ENCODE measurements at regions not wholly inside any gene's neighbourhood (a gene's known extent, or its start where the extent isn't known, plus 50 kb on each side); places are given as distances from the start of the nearest gene placed in this dataset.

DNA sequence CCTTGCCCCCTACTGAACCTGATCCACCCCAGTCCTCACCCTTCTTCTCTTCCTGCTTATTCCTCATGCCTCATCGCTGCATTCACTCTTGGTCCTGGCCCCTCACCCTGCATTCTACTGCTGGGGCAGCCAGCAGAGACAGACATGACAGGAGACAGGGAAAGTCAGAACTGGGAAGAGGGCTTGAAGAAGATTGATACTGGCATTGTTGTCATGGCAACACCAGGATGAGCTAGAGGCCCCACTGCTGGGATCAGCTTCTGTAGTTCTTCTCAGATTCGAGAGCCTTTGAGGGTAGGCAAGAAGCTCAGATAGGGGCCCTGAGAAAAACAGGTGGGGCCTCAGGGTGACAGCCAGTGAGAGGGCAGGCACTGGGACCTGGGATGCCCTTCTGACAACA lies 264.3 kb downstream of the MIAT start:
- Histone ChIP-seq H3K14ac (ENCODE audit: insufficient read depth, low read length) (no peak overlapping the region), H4K8ac (replicated peaks; ENCODE audit: insufficient read length, low read depth, low read length) (no peak overlapping the region), H3T11ph (ENCODE audit: low read length) (no peak overlapping the region), H2AK5ac (ENCODE audit: insufficient read length, low read length) (no peak overlapping the region), H3K56ac (ENCODE audit: insufficient read length, low read depth, low read length) (no peak overlapping the region), H2BK5ac (ENCODE audit: insufficient read length, low read length) (no peak overlapping the region), H2BK120ac (ENCODE audit: low read depth, low read length, poor library complexity, severe bottlenecking) (no peak overlapping the region), H3K9me3 (ENCODE audit: control insufficient read depth, low read depth, low read length) (no peaks in the 10 kb centered on the region), H3K27ac (ENCODE audit: insufficient read length, low read depth, low read length) (no peak overlapping the region), H3K23ac (ENCODE audit: insufficient read length, low read depth, low read length) (no peak overlapping the region), H3K4me1 (ENCODE audit: insufficient read depth, low read length) (peaks cover 10% of the 10 kb centered on the region), H4K5ac (ENCODE audit: insufficient read length, low read depth, low read length) (no peak overlapping the region), H3K27me3 (ENCODE audit: insufficient read depth, low read length) (no peaks in the 10 kb centered on the region), H4K20me1 (ENCODE audit: control insufficient read depth, insufficient read depth, insufficient read length) (no peaks in the 10 kb centered on the region), H3K79me1 (ENCODE audit: insufficient read depth, low read depth, low read length, poor library complexity, severe bottlenecking) (no peaks in the 10 kb centered on the region), H3K4ac (ENCODE audit: low read depth, low read length) (no peak overlapping the region), H3K9ac (ENCODE audit: extremely low read depth, insufficient read length, low read length) (no peak overlapping the region), H2BK15ac (ENCODE audit: low read depth, low read length) (no peak overlapping the region), H3K79me2 (ENCODE audit: insufficient read depth, low read length) (no peaks in the 10 kb centered on the region), H2AFZ (ENCODE audit: low read length) (no peak overlapping the region), H4K91ac (ENCODE audit: insufficient read length, low read depth, low read length) (no peak overlapping the region), H2BK12ac (ENCODE audit: insufficient read length, low read depth, low read length) (no peak overlapping the region), H3K18ac (ENCODE audit: insufficient read length, low read depth, low read length) (no peak overlapping the region), H2BK20ac (ENCODE audit: low read depth, low read length, poor library complexity, severe bottlenecking) (no peak overlapping the region), H3K23me2 (ENCODE audit: insufficient read length, low read depth, low read length, poor library complexity, severe bottlenecking) (no peaks in the 10 kb centered on the region), H3K4me2 (ENCODE audit: insufficient read depth, insufficient read length, low read length) (no peak overlapping the region)
- Mint-ChIP-seq H3K4me1 (peaks cover 13 to 16% of the 10 kb centered on the region in 2 experiments), H3K27me3 (ENCODE audit: low read depth) (peaks cover 26% of the 10 kb centered on the region), H3K9me3 (no peaks in the 10 kb centered on the region; a peak in 1 of 5 replicates), H3K36me3 (ENCODE audit: insufficient read depth in 1 of 3, low read depth in 3 of 3) (no peaks in the 10 kb centered on the region), H3K4me3 (no peak overlapping the region), H3K27ac (no peak overlapping the region)
- DNase-seq, result no peak
- no CpG with 5 or more reads among the region's 2 CpGs for WGBS (ENCODE audit: extremely low coverage, insufficient read length, low lambda C conversion rate)
- no peak for TF ChIP-seq CTCF (conservative IDR thresholded peaks at IDR 0.05)
